ENCODE measurements at regions not wholly inside any gene's neighbourhood (a gene's known extent, or its start where the extent isn't known, plus 50 kb on each side); places are given as distances from the start of the nearest gene placed in this dataset.

DNA sequence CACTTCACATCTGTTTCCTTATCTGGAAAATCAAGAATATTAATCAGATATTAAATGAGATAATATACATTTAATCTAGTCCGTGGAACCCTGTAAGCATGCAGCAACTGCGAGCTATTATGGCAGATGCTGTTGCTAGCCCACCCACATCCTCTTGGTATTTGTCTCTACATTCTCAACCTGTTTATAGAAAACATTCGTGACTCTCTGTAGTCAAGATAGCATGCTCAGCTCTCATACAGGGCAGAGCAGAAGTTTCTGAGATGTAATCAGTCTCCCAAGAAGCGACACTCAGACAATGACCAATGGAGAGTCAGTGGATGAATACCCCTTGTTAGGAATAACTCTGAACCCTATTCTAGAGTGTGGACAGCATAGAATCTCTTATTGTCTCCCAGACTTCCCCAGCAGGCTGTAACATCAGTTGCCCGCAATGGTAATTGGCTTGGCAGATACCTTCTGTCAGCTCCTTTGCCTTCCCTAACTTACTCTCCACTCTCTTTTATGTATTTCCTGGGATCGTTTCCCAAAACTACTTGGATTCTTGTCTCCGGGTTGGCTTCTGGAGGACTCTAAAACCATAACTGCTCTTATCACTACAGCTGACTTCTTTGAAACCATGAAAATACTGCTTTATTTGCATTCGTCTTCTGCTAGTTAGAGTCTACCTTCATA, 400.7 kb upstream of the TNP1 start:
- no peak for DNase-seq

DNA sequence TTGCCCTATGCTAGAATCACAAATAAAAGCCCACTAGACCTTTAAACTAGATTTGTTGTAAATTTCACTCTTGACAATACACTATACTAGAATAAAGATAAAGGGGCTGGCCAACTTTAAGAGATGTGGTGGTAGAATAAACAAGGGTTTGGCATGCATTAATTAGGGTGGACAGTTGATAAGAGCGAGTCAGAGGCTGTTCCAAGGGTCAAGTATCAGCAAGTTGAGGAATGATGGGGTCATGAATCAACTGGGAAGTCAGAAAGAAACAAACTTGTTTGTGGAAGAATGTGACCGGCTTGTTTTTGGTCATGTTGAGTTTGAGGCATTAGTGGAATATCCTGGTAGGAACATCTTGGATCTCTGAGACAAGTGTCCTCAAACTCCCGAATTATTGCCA, 398.3 kb upstream of the TNP1 start:
- no peak for DNase-seq

- no peak for DNase-seq
Observed at GRCh38 chr2:217256251-217256650, 396.4 kb upstream of the TNP1 start.

DNA sequence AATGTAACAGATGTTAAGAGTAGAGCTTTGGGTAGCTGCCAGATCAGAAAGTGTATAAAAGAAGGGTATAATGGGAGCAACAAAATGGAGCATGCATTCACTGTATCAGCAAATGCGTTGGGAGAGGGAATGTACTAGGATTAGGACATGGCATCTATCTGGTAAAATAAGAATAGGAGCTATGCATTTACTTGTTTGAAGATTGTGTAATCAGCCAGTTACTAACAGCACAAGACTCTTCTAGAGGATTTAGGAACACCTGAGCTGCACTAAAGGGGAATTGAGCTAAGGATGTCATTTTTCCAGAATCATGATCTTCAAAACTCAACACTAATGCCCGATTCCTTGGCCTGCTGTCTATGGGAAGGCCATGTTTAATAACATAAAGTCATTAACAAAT, 394.2 kb upstream of the TNP1 start:
- DNase-seq = no peak

GRCh38 chr2:217252181-217252580, 392.3 kb upstream of the TNP1 start:
- DNase-seq = no peak

- DNase-seq = no peak
Observed at GRCh38 chr2:217250013-217250524, 390.2 kb upstream of the TNP1 start.

DNA sequence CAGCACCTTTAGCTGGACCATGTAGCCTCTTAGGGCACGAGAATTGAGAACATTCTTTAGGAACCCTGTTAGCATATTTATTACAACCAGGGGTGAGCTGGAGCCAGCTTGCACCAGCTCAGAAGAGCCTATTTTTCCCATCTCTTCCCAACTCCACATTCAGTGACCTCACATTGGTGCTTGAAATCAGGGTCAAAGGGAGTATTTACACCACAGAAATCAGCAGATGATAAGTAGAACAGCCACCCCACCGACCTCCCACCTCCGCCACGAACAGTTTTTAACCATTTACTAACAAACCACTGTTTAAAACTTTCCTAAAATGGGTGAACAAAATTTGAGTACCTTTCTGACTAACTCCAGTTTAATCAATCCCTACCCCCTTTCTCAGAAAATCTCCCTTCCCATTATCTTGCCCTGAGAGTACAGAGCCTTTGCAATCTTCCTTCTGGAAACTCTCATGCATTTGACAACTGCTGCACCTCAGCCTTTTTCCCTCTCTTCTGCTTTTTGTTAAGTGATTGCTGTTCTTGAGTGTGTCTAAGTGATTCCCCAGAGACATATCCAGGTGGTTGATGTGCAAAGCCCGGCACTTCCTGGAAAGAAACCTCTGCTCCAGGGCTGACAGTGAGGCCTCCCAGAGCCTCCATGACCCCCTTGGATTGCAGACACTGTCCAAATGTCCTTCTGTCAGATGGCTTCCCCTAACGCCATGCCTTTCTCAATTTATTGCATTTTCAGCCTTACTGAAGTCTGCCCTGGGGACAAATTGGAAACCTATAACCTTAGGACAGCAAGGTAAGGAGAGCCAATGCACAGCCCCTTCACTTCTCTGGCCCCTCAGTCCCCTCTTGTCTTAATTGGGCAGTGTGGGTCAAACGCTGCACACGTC, 389.5 kb upstream of the TNP1 start:
- DNase-seq = no peak

DNA sequence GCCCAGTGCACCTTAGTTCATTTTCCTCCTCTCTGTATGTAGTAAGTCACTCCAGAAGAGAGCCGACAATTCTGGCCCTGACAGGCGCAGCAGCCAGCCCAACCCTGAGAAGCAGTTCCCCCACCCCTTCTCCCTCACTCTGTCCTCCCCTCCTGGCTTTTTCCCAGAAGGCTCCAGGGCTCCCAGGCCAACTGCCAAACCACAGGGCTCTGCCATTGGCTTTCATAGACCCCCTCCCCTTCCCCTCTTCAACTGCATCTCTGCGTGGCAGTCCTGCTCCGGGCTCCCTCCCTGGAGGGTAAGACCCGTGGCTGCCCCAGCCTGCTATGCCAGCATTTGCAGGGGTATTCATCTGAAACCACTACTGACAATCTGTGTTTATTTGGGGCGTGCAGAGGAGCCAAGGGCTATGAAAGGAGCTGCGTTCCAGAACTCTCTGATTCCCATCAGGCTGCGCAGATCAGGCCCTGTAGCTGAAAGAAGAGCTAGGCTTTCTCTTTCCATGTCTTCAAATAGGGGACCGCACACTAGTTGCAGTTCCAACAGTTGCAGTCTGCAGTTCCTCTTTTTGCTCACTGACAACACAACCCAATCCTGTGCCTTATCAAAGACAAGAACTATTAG, 388.6 kb upstream of the TNP1 start:
- DNase-seq = no peak

- DNase-seq = no peak
Observed at GRCh38 chr2:217247476-217247875, 387.6 kb upstream of the TNP1 start.

- DNase-seq = no peak
Observed at GRCh38 chr2:217246108-217246507, 386.2 kb upstream of the TNP1 start.

DNA sequence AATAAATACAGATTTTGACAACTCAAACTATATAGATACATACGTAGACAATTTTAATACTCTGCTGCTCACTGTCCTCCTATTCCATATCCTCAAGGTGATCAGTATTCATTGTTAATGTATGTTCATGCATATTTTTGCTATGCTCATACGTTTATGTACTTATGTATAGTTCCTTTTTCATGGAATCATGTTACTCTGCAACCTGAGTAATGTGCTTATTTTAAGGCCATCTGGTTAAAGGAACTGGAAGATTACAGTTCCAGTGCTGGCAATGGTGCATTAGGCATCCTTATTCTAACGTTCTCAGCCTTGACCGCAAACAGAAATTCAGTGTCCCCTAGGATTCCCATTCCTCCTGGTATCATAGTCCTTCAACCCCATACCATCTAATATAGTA, 385.0 kb upstream of the TNP1 start:
- no peak for DNase-seq

- no peak for DNase-seq
Observed at GRCh38 chr2:217242947-217243346, 383.1 kb upstream of the TNP1 start.

DNA sequence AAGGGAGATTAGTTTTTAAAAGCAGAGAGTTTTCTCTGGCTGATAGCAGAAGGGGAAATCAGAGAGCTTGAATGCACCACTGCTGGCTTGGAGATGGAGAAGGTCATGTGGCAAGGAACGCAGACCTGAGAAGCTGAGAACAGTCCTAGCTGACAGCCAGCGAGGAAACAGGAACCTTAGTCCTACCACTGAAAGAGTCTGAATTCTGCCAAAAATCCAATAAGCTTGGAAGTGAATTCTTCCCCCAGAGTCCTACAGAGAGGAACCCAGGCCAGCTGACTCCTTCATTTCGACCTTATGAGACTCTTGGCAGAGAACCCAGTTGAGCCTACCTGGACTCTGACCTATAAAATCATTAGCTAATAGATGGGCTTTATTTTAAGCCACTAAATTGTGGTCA, 371.9 kb upstream of the TNP1 start:
- no peak for DNase-seq

DNA sequence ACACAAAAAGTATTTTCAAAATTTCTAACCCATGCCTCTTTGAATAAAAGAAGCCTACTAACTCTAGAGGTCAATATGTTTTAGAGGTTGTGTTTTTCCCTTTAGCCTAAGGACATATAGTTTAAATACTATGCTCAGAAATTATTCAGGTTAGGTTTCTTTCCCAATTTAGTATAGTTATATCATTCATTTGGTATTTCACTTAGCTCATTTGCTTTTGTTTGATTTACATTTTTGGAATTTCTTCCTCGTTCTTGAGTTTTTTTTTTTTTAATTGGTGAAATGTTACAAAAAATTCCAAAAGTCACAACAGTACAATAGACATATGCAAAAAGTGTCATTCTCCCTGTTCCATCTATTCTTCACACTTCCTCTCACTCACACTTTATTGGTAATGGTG, 371.3 kb upstream of the TNP1 start:
- DNase-seq = no peak

DNA sequence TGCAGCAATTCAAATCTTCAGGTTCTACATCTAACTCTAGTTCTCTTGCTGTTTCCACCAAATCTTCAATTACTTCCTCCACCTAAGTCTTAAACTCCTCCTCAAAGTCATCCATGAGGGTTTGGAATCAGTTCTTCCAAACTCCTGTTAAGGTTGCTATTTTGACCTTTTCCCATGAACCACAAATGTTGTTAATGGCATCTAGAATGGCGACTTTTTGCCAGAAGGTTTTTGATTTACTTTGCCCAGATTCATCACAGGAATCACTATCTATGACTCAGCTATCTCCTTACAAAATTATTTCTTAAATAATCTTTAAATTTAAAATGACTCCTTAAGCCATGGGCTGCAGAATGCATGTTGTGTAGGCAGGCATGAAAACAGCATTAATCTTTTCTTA, 368.9 kb upstream of the TNP1 start:
- no peak for DNase-seq

DNA sequence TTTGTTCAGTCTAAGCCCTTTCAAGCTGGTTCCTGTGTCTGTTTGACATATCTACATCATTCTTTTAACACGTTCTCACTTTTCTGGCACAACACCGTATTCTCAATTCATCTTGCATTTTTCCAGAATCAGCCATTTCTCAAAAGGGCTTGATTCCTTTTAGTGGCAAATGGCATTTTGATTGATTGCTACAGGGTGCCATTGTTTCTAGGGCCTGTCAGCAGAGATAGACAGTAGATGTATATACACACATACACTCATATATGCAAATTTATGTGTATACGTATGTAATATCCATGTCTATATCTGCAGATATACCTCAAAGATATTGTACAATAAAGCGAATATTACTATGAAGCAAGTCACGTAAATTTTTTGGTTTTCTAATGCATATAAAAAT, 367.9 kb upstream of the TNP1 start:
- no peak for DNase-seq

- DNase-seq = no peak
Observed at GRCh38 chr2:217225596-217225995, 365.7 kb upstream of the TNP1 start.

- DNase-seq = no peak
Observed at GRCh38 chr2:217223222-217223930, 363.5 kb upstream of the TNP1 start.

- no peak for DNase-seq
Observed at GRCh38 chr2:217222309-217222910, 362.5 kb upstream of the TNP1 start.

DNA sequence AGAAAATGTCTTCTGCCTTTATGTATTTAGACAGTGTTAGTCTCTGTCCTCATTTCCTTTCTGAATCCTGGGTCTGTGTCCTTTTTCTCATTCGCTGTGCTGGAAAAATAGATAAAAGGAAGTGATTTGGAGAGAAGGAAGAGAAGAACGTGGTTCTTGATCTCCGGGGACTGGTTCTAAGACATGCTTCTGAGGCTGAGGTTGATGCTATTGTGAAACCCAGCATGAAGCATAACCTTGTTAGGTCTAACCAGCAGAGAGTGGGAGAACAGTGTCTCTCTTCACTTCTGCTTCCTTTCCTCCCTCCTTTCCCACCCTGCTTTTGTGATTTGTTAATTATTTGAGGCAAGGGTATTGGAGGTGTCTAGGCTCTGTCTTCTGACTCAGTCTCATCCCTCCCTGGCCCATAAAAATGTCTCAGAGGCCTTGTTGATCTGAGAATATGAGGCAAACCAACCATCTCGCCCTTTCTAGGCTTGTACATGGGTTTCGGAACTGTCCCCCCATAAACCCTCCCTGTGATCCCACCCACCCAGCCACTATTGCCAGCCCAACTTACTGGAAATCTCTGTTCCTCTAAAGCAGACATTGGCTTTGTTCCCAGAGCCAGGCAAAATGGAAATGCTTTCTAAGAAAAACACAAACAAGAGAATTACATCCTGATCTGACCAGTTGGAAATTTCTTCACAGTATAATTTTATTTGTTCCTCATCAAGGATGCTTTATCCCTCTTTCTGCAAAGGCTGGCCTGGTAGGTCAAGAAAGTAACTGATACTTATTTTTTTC, 360.6 kb upstream of the TNP1 start:
- no peak for DNase-seq

- no peak for DNase-seq
Observed at GRCh38 chr2:217219164-217219520, 359.3 kb upstream of the TNP1 start.
